HEK293T (cell line): ENCODE measurements at regions not wholly inside any gene's neighbourhood (a gene's known extent, or its start where the extent isn't known, plus 50 kb on each side); places are given as distances from the start of the nearest gene placed in this dataset.

Experiments used
- CTCF ChIA-PET: fragments of 350-600 bp; formaldehyde crosslinking; extraction: SDS; loops from one replicate; lab custom pipeline; 2021; ENCODE audit warnings: antibody characterized with exemption, inconsistent platforms; lab: Yijun Ruan, JAX
- POLR2A ChIA-PET: fragments of 350-600 bp; formaldehyde crosslinking; extraction: SDS; loops from one replicate; lab custom pipeline; 2020; ENCODE audit warnings: antibody characterized with exemption, inconsistent platforms; lab: Yijun Ruan, JAX
- DNase-seq: peaks from one replicate; pipeline ENCODE4 v3.0.0; 2012; ENCODE audit warnings: mixed read lengths; ENCODE audit errors: extremely low spot score
- ARNT ChIP-seq: fragments of 450-650 bp; IDR thresholded peaks from 2 replicates; pipeline ENCODE4 v1.6.1; 2017; ENCODE audit warnings: mild to moderate bottlenecking
- BHLHE40 ChIP-seq: fragments of 450-650 bp; IDR thresholded peaks from 2 replicates; pipeline ENCODE4 v1.6.1; 2016; ENCODE audit warnings: mild to moderate bottlenecking, moderate library complexity, borderline replicate concordance
- CTBP1 ChIP-seq: fragments of 450-650 bp; IDR thresholded peaks from 2 replicates; pipeline ENCODE4 v1.6.1; 2016; ENCODE audit warnings: borderline replicate concordance
- ELF4 ChIP-seq: fragments of 450-650 bp; IDR thresholded peaks from 2 replicates; pipeline ENCODE4 v1.6.1; 2017; ENCODE audit warnings: antibody characterized with exemption
- FOXA1 ChIP-seq: fragments of 450-650 bp; IDR thresholded peaks from 2 replicates; pipeline ENCODE4 v1.6.1; 2016; ENCODE audit warnings: mild to moderate bottlenecking
- FOXK2 ChIP-seq: fragments of 450-650 bp; IDR thresholded peaks from 2 replicates; pipeline ENCODE4 v1.6.1; 2016; ENCODE audit warnings: mild to moderate bottlenecking
- FOXM1 ChIP-seq: fragments of 450-650 bp; IDR thresholded peaks from 2 replicates; pipeline ENCODE4 v1.6.1; 2017; ENCODE audit warnings: mild to moderate bottlenecking, borderline replicate concordance
- HDGF ChIP-seq: fragments of 450-650 bp; IDR thresholded peaks from 2 replicates; pipeline ENCODE4 v1.6.1; 2017; ENCODE audit warnings: antibody characterized with exemption, borderline replicate concordance
- L3MBTL2 ChIP-seq: fragments of 450-650 bp; conservative IDR thresholded peaks from 2 replicates; pipeline ENCODE4 v1.6.1; 2016; ENCODE audit warnings: mild to moderate bottlenecking
- LEF1 ChIP-seq: fragments of 450-650 bp; IDR thresholded peaks from 2 replicates; pipeline ENCODE4 v1.6.1; 2017; ENCODE audit warnings: mild to moderate bottlenecking, borderline replicate concordance
- NFRKB ChIP-seq: fragments of 450-650 bp; IDR thresholded peaks from 2 replicates; pipeline ENCODE4 v1.6.1; 2016; ENCODE audit warnings: mild to moderate bottlenecking, moderate library complexity
- PKNOX1 ChIP-seq: fragments of 450-650 bp; IDR thresholded peaks from 2 replicates; pipeline ENCODE4 v1.6.1; 2016
- SP1 ChIP-seq: fragments of 450-650 bp; IDR thresholded peaks from 2 replicates; pipeline ENCODE4 v1.6.1; 2017
- SUZ12 ChIP-seq: fragments of 450-650 bp; IDR thresholded peaks from 2 replicates; pipeline ENCODE4 v1.6.1; 2016; ENCODE audit warnings: mild to moderate bottlenecking
- TARDBP ChIP-seq: fragments of 450-650 bp; IDR thresholded peaks from 2 replicates; pipeline ENCODE4 v1.6.1; 2016
- ZNF384 ChIP-seq: fragments of 450-650 bp; IDR thresholded peaks from 2 replicates; pipeline ENCODE4 v1.6.1; 2016

DNA sequence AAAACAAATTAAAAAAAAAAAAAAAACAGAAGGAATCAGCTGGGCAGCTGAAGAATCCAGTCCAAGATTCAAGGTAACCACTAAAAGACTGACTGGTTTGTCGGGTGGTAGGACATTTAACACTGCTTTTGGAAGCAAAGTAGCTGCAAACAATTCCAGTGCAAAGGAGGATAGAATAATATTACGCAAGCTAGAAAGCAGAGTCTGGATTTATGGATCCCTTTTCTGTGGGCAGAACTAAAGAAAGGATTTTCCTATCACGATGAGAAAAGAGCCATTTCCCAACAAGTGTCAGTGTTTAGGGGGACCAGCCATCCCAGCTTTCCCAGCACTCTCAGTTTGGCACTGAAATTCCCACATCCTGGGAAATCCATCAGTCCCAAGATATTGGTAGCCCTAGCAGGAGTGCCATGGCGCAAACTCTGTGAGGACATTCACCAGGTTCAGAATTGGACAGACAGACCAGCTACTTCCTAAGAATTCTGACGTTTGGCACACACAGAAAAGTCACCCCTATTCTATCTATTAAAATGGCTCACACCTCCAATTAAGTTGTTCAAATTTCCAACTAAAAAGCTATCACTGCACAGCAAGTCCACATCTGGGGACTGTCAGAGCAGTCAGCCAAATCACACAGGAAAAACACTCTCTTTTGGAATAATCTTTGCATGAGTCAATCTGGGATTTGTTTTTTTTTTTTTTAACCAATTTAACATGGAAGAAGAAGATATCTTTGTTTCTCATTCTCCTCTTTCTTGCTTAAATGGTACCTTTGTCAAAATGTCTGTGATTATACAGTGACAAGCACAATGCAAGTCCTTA is 356.8 kb upstream of the ARID1B start:
- DNase-seq, result no peak
- TF ChIP-seq ELF4, result no peak
- TF ChIP-seq BHLHE40, result no peak
- TF ChIP-seq LEF1, result no peak
- no peak for TF ChIP-seq ZNF384
- TF ChIP-seq PKNOX1, result no peak
- TF ChIP-seq FOXK2, result no peak
- no peak for TF ChIP-seq SUZ12
- no peak for TF ChIP-seq ARNT
- no peak for TF ChIP-seq FOXM1
- no peak for TF ChIP-seq SP1
- TF ChIP-seq HDGF, result no peak
- no peak for TF ChIP-seq FOXA1
- no peak for TF ChIP-seq L3MBTL2
- no peak for TF ChIP-seq NFRKB
- no peak for TF ChIP-seq TARDBP
- TF ChIP-seq CTBP1, result no peak

DNA sequence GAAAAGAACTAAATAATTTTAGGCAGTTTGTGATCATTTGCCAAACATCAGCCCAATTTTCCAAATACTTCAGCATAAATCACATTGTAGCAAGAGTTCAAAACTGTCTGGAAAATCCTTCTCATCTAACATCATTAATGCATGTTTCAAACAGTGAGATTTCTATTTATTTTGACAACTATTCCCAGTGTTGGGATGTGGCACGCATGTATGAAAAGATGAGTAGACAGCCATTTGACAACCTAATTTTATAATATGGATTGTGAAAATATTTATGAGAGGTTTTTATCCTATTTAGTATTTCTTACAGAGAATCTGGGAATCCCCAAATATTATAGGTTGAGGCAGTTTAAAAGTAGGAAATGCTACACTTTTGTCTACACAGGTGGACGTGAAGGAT is 357.6 kb upstream of the ARID1B start:
- no peak for TF ChIP-seq ARNT
- no peak for TF ChIP-seq CTBP1
- no peak for TF ChIP-seq FOXK2
- TF ChIP-seq SP1, result no peak
- TF ChIP-seq HDGF, result no peak
- TF ChIP-seq SUZ12, result no peak
- no peak for TF ChIP-seq TARDBP
- TF ChIP-seq ELF4, result no peak
- TF ChIP-seq FOXM1, result no peak
- no peak for TF ChIP-seq ZNF384
- no peak for TF ChIP-seq BHLHE40
- TF ChIP-seq PKNOX1, result no peak
- no peak for TF ChIP-seq FOXA1
- no peak for TF ChIP-seq L3MBTL2
- DNase-seq, result no peak
- ChIA-PET POLR2A (no interaction called here), CTCF (interaction anchor here (0.6 kb wide), 2 partner anchors 235 to 364 kb away, joined by 4 to 5 read pairs; no protein-coding TSS in a partner anchor)

More for the DNA sequence above, 356.8 kb upstream of the ARID1B start:
- ChIA-PET POLR2A (no interaction called here), CTCF (interaction anchor here (0.6 kb wide), 3 partner anchors 144 to 363 kb away, joined by 4 to 5 read pairs (median 5); no protein-coding TSS in a partner anchor)

- ChIA-PET POLR2A (no interaction called here), CTCF (interaction anchor here (0.5 to 0.6 kb wide), 3 partner anchors 1550 to 1727 kb away, joined by 3 read pairs; no protein-coding TSS in a partner anchor)
- DNase-seq, result no peak
- TF ChIP-seq FOXA1 (no peak), LEF1 (no peak), PKNOX1 (no peak)
Observed at GRCh38 chr6:156418253-156418652, 358.9 kb upstream of the ARID1B start.

DNA sequence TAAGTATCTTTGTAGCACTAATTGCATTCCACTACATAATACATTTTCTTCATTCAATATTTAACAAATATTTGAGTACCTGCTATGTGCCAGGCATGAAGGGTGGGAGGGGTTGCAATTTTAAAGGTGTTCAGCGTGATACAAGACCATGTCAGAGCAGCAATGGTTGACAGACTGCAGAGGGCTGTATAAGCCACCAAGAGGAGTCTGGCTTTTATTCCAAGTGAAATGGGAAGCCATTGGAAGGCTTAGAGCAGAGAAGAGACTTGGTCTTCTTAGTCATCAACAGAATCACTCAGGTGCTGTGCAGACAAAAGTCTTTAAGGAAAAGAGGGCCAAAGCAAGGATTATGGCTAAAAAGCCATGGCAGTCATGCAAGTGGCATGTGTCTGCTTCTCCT is 360.8 kb upstream of the ARID1B start:
- TF ChIP-seq FOXK2 (no peak), NFRKB (no peak), PKNOX1 (no peak), ELF4 (no peak), FOXM1 (no peak), ARNT (no peak), L3MBTL2 (no peak), TARDBP (no peak), FOXA1 (no peak)
- POLR2A ChIA-PET, result no interaction called here
- CTCF ChIA-PET, result no interaction called here
- no peak for DNase-seq

- no peak for DNase-seq
- CTCF ChIA-PET, result no interaction called here
- no peak for TF ChIP-seq SUZ12
- TF ChIP-seq ARNT, result no peak
- no peak for TF ChIP-seq TARDBP
- no peak for TF ChIP-seq HDGF
- TF ChIP-seq NFRKB, result no peak
- TF ChIP-seq L3MBTL2, result no peak
- TF ChIP-seq FOXA1, result no peak
- TF ChIP-seq CTBP1, result no peak
- TF ChIP-seq PKNOX1, result no peak
- no peak for TF ChIP-seq FOXM1
- POLR2A ChIA-PET, result no interaction called here
Observed at GRCh38 chr6:156413154-156413553, 364.0 kb upstream of the ARID1B start.
